ENCODE measurements at regions not wholly inside any gene's neighbourhood (a gene's known extent, or its start where the extent isn't known, plus 50 kb on each side); places are given as distances from the start of the nearest gene placed in this dataset.

- Histone ChIP-seq H3K9me3 (ENCODE audit: low read length) (no peaks in the 10 kb centered on the region), H3K79me2 (replicated peaks; ENCODE audit: insufficient read depth, low read length) (no peaks in the 10 kb centered on the region), H4K20me1 (ENCODE audit: insufficient read depth) (no peaks in the 10 kb centered on the region), H2AFZ (ENCODE audit: low read depth, low read length) (no peak overlapping the region), H3K4me2 (ENCODE audit: low read length) (no peak overlapping the region), H3K27me3 (ENCODE audit: insufficient read depth, low read depth, low read length) (no peaks in the 10 kb centered on the region), H3F3A (ENCODE audit: insufficient read depth, low read length, poor library complexity, severe bottlenecking) (no peaks in the 10 kb centered on the region), H3K9me2 (ENCODE audit: insufficient read depth, low read length) (no peaks in the 10 kb centered on the region), H3K4me3 (ENCODE audit: low read length) (no peak overlapping the region), H3K9ac (ENCODE audit: low read length) (no peak overlapping the region), H3K27ac (ENCODE audit: low read length) (no peak overlapping the region), H3K36me3 (ENCODE audit: insufficient read depth, low read length) (no peaks in the 10 kb centered on the region)
- no peak for TF ChIP-seq TAF1 (IDR thresholded peaks at IDR 0.05; ENCODE audit: low read depth)
- TF ChIP-seq SMC3 (conservative IDR thresholded peaks at IDR 0.05; ENCODE audit: poor library complexity) = no peak
- TF ChIP-seq REST (IDR thresholded peaks at IDR 0.05; ENCODE audit: borderline replicate concordance) = no peak
- TF ChIP-seq RAD21 (conservative IDR thresholded peaks at IDR 0.05) = no peak
- TF ChIP-seq MXI1 (conservative IDR thresholded peaks at IDR 0.05; ENCODE audit: poor library complexity, severe bottlenecking) = no peak
- no peak for TF ChIP-seq EP300 (conservative IDR thresholded peaks at IDR 0.05; ENCODE audit: poor library complexity, severe bottlenecking)
- TF ChIP-seq, protein P1, sequence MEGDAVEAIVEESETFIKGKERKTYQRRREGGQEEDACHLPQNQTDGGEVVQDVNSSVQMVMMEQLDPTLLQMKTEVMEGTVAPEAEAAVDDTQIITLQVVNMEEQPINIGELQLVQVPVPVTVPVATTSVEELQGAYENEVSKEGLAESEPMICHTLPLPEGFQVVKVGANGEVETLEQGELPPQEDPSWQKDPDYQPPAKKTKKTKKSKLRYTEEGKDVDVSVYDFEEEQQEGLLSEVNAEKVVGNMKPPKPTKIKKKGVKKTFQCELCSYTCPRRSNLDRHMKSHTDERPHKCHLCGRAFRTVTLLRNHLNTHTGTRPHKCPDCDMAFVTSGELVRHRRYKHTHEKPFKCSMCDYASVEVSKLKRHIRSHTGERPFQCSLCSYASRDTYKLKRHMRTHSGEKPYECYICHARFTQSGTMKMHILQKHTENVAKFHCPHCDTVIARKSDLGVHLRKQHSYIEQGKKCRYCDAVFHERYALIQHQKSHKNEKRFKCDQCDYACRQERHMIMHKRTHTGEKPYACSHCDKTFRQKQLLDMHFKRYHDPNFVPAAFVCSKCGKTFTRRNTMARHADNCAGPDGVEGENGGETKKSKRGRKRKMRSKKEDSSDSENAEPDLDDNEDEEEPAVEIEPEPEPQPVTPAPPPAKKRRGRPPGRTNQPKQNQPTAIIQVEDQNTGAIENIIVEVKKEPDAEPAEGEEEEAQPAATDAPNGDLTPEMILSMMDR (IDR thresholded peaks at IDR 0.05; ENCODE audit: poor library complexity, severe bottlenecking) = no peak
- TF ChIP-seq POLR2AphosphoS5 (IDR thresholded peaks at IDR 0.05) = no peak
- no peak for TF ChIP-seq EZH2 (IDR thresholded peaks at IDR 0.05; ENCODE audit: borderline replicate concordance, insufficient read depth, low read length, poor library complexity, severe bottlenecking)
Measured at GRCh38 chr7:41316410-41316809, 386.5 kb downstream of the INHBA start.

DNA sequence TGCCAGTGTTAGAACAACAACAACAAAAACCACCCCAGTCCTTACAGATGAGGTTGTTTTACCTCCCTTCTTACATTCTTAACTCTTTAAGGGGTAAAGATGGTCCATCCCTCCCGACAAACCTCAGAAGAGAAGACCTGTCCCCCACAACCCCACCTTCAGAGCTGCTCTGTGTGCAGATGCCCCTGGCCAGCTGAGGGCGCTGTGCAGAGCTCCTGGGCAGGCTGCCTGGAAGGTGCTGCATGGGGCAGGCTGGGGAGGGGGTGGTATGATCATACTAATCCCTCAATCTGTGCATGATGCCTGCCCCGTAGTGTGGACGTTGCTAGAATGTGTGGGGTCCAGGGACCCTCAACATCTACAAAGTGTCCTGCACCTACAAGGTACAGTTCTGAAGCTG is 387.1 kb downstream of the INHBA start:
- Histone ChIP-seq H3F3A (ENCODE audit: insufficient read depth, low read length, poor library complexity, severe bottlenecking) (no peaks in the 10 kb centered on the region), H3K27me3 (ENCODE audit: insufficient read depth, low read depth, low read length) (no peaks in the 10 kb centered on the region), H2AFZ (ENCODE audit: low read depth, low read length) (no peak overlapping the region), H3K36me3 (ENCODE audit: insufficient read depth, low read length) (no peaks in the 10 kb centered on the region), H3K27ac (ENCODE audit: low read length) (no peak overlapping the region), H3K4me3 (ENCODE audit: low read length) (no peak overlapping the region), H4K20me1 (ENCODE audit: insufficient read depth) (no peaks in the 10 kb centered on the region), H3K4me2 (ENCODE audit: low read length) (no peak overlapping the region), H3K9me2 (ENCODE audit: insufficient read depth, low read length) (no peaks in the 10 kb centered on the region), H3K9ac (ENCODE audit: low read length) (no peak overlapping the region), H3K79me2 (replicated peaks; ENCODE audit: insufficient read depth, low read length) (no peaks in the 10 kb centered on the region), H3K9me3 (ENCODE audit: low read length) (no peaks in the 10 kb centered on the region)
- TF ChIP-seq, protein P1 (IDR thresholded peaks at IDR 0.05; ENCODE audit: poor library complexity, severe bottlenecking) = no peak

Measured in neural cell (in vitro differentiated cells).